OCI-LY1 (cell line): ENCODE measurements at regions not wholly inside any gene's neighbourhood (a gene's known extent, or its start where the extent isn't known, plus 50 kb on each side); places are given as distances from the start of the nearest gene placed in this dataset.

Source experiments
- EZH2 ChIP-seq: fragments of 200-600 bp; sonication (generic), shearing (Covaris generic); IDR thresholded peaks from 2 replicates; pipeline ENCODE4 v1.8.0; 2017; ENCODE audit warnings: borderline replicate concordance, mixed run types, mild to moderate bottlenecking, antibody characterized with exemption, low read length, moderate library complexity, mixed read lengths
- TF ChIP-seq, protein P1 (sequence below): fragments of 200-600 bp; sonication (generic), shearing (Covaris generic); IDR thresholded peaks from 2 replicates; pipeline ENCODE4 v1.5.1; 2017; ENCODE audit warnings: mild to moderate bottlenecking, antibody characterized with exemption, low read length, moderate library complexity, mixed read lengths

DNA sequence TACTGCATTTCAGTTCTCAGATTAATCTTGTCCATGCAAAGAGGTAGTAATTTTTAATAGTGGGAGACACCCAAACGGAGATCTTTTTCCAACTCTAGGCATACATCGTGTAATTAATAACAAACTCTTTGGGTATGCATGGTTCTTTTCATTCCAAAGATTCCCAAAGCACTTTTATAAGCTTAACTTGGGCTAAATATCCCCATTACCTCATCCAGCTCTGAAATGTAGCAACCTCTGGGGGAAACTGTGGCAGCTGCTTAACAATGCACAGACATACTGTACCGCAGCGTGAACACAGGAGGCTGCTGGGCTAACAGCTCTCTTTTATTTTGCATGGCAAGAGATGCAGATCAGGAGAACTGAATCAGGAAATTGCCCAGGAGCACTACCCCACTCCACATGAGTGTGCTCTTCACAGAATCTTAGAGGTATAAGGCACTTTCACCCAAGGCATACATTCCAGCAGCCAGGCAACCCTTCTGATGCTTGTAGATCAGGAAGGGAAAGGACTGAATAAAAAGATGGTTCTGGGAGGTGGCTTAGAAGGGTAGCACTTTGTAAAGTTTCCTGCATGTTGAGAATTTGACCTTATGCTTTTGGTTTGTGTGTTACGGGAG is 114.4 kb upstream of the GLI3 start:
- TF ChIP-seq, protein P1, sequence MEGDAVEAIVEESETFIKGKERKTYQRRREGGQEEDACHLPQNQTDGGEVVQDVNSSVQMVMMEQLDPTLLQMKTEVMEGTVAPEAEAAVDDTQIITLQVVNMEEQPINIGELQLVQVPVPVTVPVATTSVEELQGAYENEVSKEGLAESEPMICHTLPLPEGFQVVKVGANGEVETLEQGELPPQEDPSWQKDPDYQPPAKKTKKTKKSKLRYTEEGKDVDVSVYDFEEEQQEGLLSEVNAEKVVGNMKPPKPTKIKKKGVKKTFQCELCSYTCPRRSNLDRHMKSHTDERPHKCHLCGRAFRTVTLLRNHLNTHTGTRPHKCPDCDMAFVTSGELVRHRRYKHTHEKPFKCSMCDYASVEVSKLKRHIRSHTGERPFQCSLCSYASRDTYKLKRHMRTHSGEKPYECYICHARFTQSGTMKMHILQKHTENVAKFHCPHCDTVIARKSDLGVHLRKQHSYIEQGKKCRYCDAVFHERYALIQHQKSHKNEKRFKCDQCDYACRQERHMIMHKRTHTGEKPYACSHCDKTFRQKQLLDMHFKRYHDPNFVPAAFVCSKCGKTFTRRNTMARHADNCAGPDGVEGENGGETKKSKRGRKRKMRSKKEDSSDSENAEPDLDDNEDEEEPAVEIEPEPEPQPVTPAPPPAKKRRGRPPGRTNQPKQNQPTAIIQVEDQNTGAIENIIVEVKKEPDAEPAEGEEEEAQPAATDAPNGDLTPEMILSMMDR, result no peak
- TF ChIP-seq EZH2, result no peak
